ENCODE measurements at regions not wholly inside any gene's neighbourhood (a gene's known extent, or its start where the extent isn't known, plus 50 kb on each side); places are given as distances from the start of the nearest gene placed in this dataset.
"Not testable (repeated sequence)": the region's sequence is repeated elsewhere in the genome, so short reads cannot be mapped to it uniquely, and the experiment has no call there.

- no peaks in the 10 kb centered on the region for H3K27me3 ChIP-seq (ENCODE audit: control insufficient read depth, insufficient read depth, low read length)
- no peak overlapping the region for H3K4me3 ChIP-seq (ENCODE audit: low read depth, low read length)
- no peaks in the 10 kb centered on the region for H3K36me3 ChIP-seq (ENCODE audit: control insufficient read depth, insufficient read depth, low read length)
- ChIA-PET CTCF (no interaction called here), POLR2A (no interaction called here)
- DNase-seq (ENCODE audit: low read depth) = no peak
- no peak for TF ChIP-seq CTCF (IDR thresholded peaks at IDR 0.05; ENCODE audit: insufficient read depth, low read depth, low read length)
Observed at GRCh38 chr16:60675022-60675421, 1361.2 kb downstream of the CDH8 start.

DNA sequence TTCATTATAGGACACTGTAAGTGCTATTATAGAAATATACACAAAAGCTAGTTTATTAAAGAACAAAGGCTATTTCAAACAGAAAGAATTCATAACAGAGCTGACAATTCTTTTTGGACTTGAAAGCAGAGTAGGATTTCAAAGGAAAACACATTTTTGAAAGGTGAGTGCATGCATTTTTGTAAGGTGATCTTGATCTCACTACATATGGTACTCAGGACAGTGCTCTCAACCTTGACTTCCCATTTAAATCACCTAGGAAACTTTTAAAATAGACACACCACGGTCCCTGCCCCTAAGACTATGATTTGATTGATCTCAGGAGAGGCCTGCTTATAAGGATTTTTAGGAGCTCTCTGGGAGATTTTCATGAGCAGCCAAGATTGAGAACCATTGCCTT is 1362.0 kb downstream of the CDH8 start:
- no peak for DNase-seq (ENCODE audit: low read depth)
- H3K36me3 ChIP-seq (ENCODE audit: control insufficient read depth, insufficient read depth, low read length) = no peaks in the 10 kb centered on the region
- no peak for TF ChIP-seq CTCF (IDR thresholded peaks at IDR 0.05; ENCODE audit: insufficient read depth, low read depth, low read length)
- no peak overlapping the region for H3K4me3 ChIP-seq (ENCODE audit: low read depth, low read length)
- CTCF ChIA-PET = no interaction called here
- POLR2A ChIA-PET = no interaction called here
- H3K27me3 ChIP-seq (ENCODE audit: control insufficient read depth, insufficient read depth, low read length) = no peaks in the 10 kb centered on the region

DNA sequence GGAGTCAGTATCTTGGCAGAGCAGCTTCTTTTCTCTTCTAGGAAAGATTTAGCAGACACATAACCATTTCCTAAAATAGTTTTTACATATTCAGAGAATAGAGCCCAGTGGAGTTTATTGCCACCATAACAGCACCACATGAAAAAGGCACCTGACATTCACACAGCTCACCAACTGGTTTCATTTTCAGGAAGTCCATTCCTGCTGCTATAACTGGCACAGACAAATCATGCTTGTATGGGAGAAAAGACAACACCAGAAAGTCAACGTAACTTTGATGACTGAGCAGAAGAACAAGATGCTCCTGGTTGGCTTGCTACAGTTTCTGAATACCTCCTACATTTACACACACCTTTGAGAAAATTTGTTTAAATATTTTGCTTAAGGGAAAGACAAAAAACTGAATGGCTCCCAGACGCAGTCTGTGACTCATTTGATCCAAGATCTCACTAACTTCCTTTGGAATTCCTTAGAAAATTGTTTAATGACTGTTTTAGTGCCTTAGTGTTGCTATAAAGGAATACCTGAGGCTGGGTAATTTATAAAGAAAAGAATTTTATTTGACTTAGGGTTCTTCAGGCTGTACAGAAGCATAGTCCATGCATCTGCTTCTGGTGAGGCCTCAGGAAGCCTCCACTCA is 1380.6 kb downstream of the CDH8 start:
- Histone ChIP-seq H3K4me3 (ENCODE audit: low read depth, low read length) (no peak overlapping the region), H3K27me3 (ENCODE audit: control insufficient read depth, insufficient read depth, low read length) (no peaks in the 10 kb centered on the region), H3K36me3 (ENCODE audit: control insufficient read depth, insufficient read depth, low read length) (no peaks in the 10 kb centered on the region)
- TF ChIP-seq CTCF (IDR thresholded peaks at IDR 0.05; ENCODE audit: insufficient read depth, low read depth, low read length) = no peak
- POLR2A ChIA-PET = no interaction called here
- CTCF ChIA-PET = no interaction called here
- DNase-seq (ENCODE audit: low read depth) = no peak

GRCh38 chr16:60651346-60651745 is 1384.9 kb downstream of the CDH8 start:
- ChIA-PET POLR2A (no interaction called here), CTCF (no interaction called here)
- DNase-seq (ENCODE audit: low read depth) = no peak
- TF ChIP-seq CTCF (IDR thresholded peaks at IDR 0.05; ENCODE audit: insufficient read depth, low read depth, low read length) = no peak
- Histone ChIP-seq H3K4me3 (ENCODE audit: low read depth, low read length) (no peak overlapping the region), H3K27me3 (ENCODE audit: control insufficient read depth, insufficient read depth, low read length) (no peaks in the 10 kb centered on the region), H3K36me3 (ENCODE audit: control insufficient read depth, insufficient read depth, low read length) (no peaks in the 10 kb centered on the region)

- no peak for TF ChIP-seq CTCF (IDR thresholded peaks at IDR 0.05; ENCODE audit: insufficient read depth, low read depth, low read length)
- Histone ChIP-seq H3K27me3 (ENCODE audit: control insufficient read depth, insufficient read depth, low read length) (no peaks in the 10 kb centered on the region), H3K4me3 (ENCODE audit: low read depth, low read length) (no peak overlapping the region), H3K36me3 (ENCODE audit: control insufficient read depth, insufficient read depth, low read length) (no peaks in the 10 kb centered on the region)
- POLR2A ChIA-PET = no interaction called here
- CTCF ChIA-PET = no interaction called here
- no peak for DNase-seq (ENCODE audit: low read depth)
Observed at GRCh38 chr16:60648290-60648689, 1387.9 kb downstream of the CDH8 start.

DNA sequence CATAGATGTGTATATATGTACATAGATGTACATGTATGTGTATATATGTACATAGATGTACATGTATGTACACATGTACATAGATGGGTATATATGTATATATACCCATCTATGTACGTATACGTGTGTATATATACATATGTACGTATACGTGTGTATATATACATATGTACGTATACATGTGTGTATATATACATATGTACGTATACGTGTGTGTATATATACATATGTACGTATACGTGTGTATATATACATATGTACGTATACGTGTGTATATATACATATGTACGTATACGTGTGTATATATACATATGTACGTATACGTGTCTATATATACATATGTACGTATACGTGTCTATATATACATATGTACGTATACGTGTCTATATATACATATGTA is 1388.8 kb downstream of the CDH8 start:
- POLR2A ChIA-PET, CTCF ChIA-PET: not testable (repeated sequence)

More for the DNA sequence above, 1388.8 kb downstream of the CDH8 start:
- DNase-seq (ENCODE audit: low read depth); H3K36me3 ChIP-seq (ENCODE audit: control insufficient read depth, insufficient read depth, low read length); H3K4me3 ChIP-seq (ENCODE audit: low read depth, low read length); H3K27me3 ChIP-seq (ENCODE audit: control insufficient read depth, insufficient read depth, low read length): not testable (repeated sequence)

Data from BJ (cell line).